ENCODE measurements at regions not wholly inside any gene's neighbourhood (a gene's known extent, or its start where the extent isn't known, plus 50 kb on each side); places are given as distances from the start of the nearest gene placed in this dataset.

GRCh38 chr18:57214976-57215375 is 68.1 kb downstream of the BOD1L2 start:
- H3K27ac Mint-ChIP-seq: no peak overlapping the region

GRCh38 chr18:57218281-57218680 is 71.4 kb downstream of the BOD1L2 start:
- DNase-seq (ENCODE audit: low spot score, unreplicated experiment): no peak

More at GRCh38 chr18:57214976-57215375, 68.1 kb downstream of the BOD1L2 start:
- peaks cover 5% of the 10 kb centered on the region for H3K4me1 Mint-ChIP-seq (ENCODE audit: low read depth)
- H3K9me3 Mint-ChIP-seq (ENCODE audit: low read depth): peaks cover 3% of the 10 kb centered on the region
- H3K4me3 Mint-ChIP-seq (ENCODE audit: low read depth): no peak overlapping the region
- no peaks in the 10 kb centered on the region for H3K36me3 Mint-ChIP-seq (ENCODE audit: insufficient read depth)
- peaks cover 8% of the 10 kb centered on the region for H3K27me3 Mint-ChIP-seq
- no peak for DNase-seq (ENCODE audit: low spot score, unreplicated experiment)
- no peak for TF ChIP-seq CTCF (IDR thresholded peaks at IDR 0.05; ENCODE audit: unreplicated experiment)

GRCh38 chr18:57219964-57220363 is 73.1 kb downstream of the BOD1L2 start:
- Mint-ChIP-seq H3K36me3 (ENCODE audit: insufficient read depth) (no peaks in the 10 kb centered on the region), H3K27ac (no peak overlapping the region), H3K4me3 (ENCODE audit: low read depth) (no peak overlapping the region)

More at GRCh38 chr18:57218281-57218680, 71.4 kb downstream of the BOD1L2 start:
- Mint-ChIP-seq H3K27ac (no peak overlapping the region), H3K4me1 (ENCODE audit: low read depth) (peaks cover 18% of the 10 kb centered on the region), H3K4me3 (ENCODE audit: low read depth) (no peak overlapping the region), H3K36me3 (ENCODE audit: insufficient read depth) (no peaks in the 10 kb centered on the region), H3K9me3 (ENCODE audit: low read depth) (peaks cover 7% of the 10 kb centered on the region), H3K27me3 (no peaks in the 10 kb centered on the region)
- no peak for TF ChIP-seq CTCF (IDR thresholded peaks at IDR 0.05; ENCODE audit: unreplicated experiment)

GRCh38 chr18:57220480-57220879 is 73.6 kb downstream of the BOD1L2 start:
- Mint-ChIP-seq H3K9me3 (ENCODE audit: low read depth) (peaks cover 7% of the 10 kb centered on the region), H3K27ac (no peak overlapping the region), H3K36me3 (ENCODE audit: insufficient read depth) (no peaks in the 10 kb centered on the region), H3K27me3 (no peaks in the 10 kb centered on the region), H3K4me1 (ENCODE audit: low read depth) (peaks cover 22% of the 10 kb centered on the region), H3K4me3 (ENCODE audit: low read depth) (no peak overlapping the region)
- no peak for TF ChIP-seq CTCF (IDR thresholded peaks at IDR 0.05; ENCODE audit: unreplicated experiment)
- DNase-seq (ENCODE audit: low spot score, unreplicated experiment): no peak

More at GRCh38 chr18:57219964-57220363, 73.1 kb downstream of the BOD1L2 start:
- TF ChIP-seq CTCF (IDR thresholded peaks at IDR 0.05; ENCODE audit: unreplicated experiment): no peak
- Mint-ChIP-seq H3K4me1 (ENCODE audit: low read depth) (peaks cover 22% of the 10 kb centered on the region), H3K9me3 (ENCODE audit: low read depth) (peaks cover 7% of the 10 kb centered on the region), H3K27me3 (no peaks in the 10 kb centered on the region)
- DNase-seq (ENCODE audit: low spot score, unreplicated experiment): no peak

GRCh38 chr18:57220930-57221483 is 74.1 kb downstream of the BOD1L2 start:
- H3K9me3 Mint-ChIP-seq (ENCODE audit: low read depth): peaks cover 7% of the 10 kb centered on the region
- no peaks in the 10 kb centered on the region for H3K27me3 Mint-ChIP-seq
- no peaks in the 10 kb centered on the region for H3K36me3 Mint-ChIP-seq (ENCODE audit: insufficient read depth)
- no peak overlapping the region for H3K4me3 Mint-ChIP-seq (ENCODE audit: low read depth)
- no peak overlapping the region for H3K27ac Mint-ChIP-seq
- no peak for TF ChIP-seq CTCF (IDR thresholded peaks at IDR 0.05; ENCODE audit: unreplicated experiment)
- no peak for DNase-seq (ENCODE audit: low spot score, unreplicated experiment)
- peaks cover 23% of the 10 kb centered on the region for H3K4me1 Mint-ChIP-seq (ENCODE audit: low read depth)
